Peyer's patch (tissue), 4 donors: ENCODE measurements at regions not wholly inside any gene's neighbourhood (a gene's known extent, or its start where the extent isn't known, plus 50 kb on each side); places are given as distances from the start of the nearest gene placed in this dataset.

Source experiments
- CTCF ChIP-seq, 6 experiments: fragments of 450-650 bp in 4 of 6; fragments of 200-600 bp in 2 of 6; sonication (generic) in 1 of 6; IDR thresholded peaks; one replicate each; pipeline ENCODE4 v1.5.1; 2017 to 2019; ENCODE audit warnings: antibody characterized with exemption in 6 of 6, mild to moderate bottlenecking in 3 of 6, moderate library complexity in 1 of 6
- POLR2A ChIP-seq, 2 donors: fragments of 450-650 bp; IDR thresholded peaks; one replicate each; pipeline ENCODE4 v1.5.1; 2017; ENCODE audit warnings: antibody characterized with exemption in 2 of 2, mild to moderate bottlenecking in 2 of 2, moderate library complexity in 2 of 2

- TF ChIP-seq CTCF (IDR thresholded peaks at IDR 0.05): no peak
- TF ChIP-seq POLR2A (IDR thresholded peaks at IDR 0.05): no peak
These were observed 828.2 kb downstream of the TNS3 start for GRCh38 chr7:46753662-46754061.
